K562 (cell line): ENCODE measurements at regions not wholly inside any gene's neighbourhood (a gene's known extent, or its start where the extent isn't known, plus 50 kb on each side); places are given as distances from the start of the nearest gene placed in this dataset.

Source experiments
- ATAC-seq: fragments of 200-7000 bp; cut with Tn5 transposase; 3 replicates; pipeline ENCODE4 v1.9.1; 2020; ENCODE audit warnings: moderate library complexity
- BruUV-seq: library from RNA; stranded (reverse); fragments of 400-500 nt; replicated peaks from 2 replicates; lab custom pipeline; 2021; lab: Mats Ljungman, UMichigan
- CTCF ChIA-PET: fragments of 300-600 bp; formaldehyde crosslinking; extraction: SDS; loops from one replicate; lab custom pipeline; 2021; ENCODE audit warnings: low intra/inter-chr PET ratio; lab: Yijun Ruan, JAX
- POLR2A ChIA-PET: fragments of 300-600, 350-650 bp; sonication (Branson Sonifier 250); formaldehyde crosslinking; extraction: SDS; loops from one replicate; lab custom pipeline; 2021; ENCODE audit warnings: antibody characterized with exemption, inconsistent platforms; lab: Yijun Ruan, JAX
- DNase-seq, 4 experiments: peaks; one replicate each; pipeline versions ENCODE4 v3.0.0 to v3.0.0-alpha.2; 2011 to 2018; ENCODE audit warnings: low spot score in 3 of 4, mixed read lengths in 3 of 4; ENCODE audit errors: extremely low read depth in 1 of 4
- FAIRE-seq: peaks from 2 replicates; lab custom pipeline; 2011; peaks lifted over from hg19 to GRCh38; lab: Jason Lieb, UNC
- H2AFZ ChIP-seq: 2 replicates; pipeline ENCODE4 v1.6.0; 2011; ENCODE audit warnings: low read depth, low read length, control low read depth, inconsistent platforms
- H3K27ac ChIP-seq: fragments of 200-600 bp; 3 replicates; pipeline ENCODE4 v1.8.0; 2011; ENCODE audit warnings: low read depth, mild to moderate bottlenecking, control low read depth, inconsistent platforms, low read length, moderate library complexity, mixed read lengths; ENCODE audit errors: extremely low read depth
- H3K27me3 ChIP-seq, 2 experiments: fragments of 300-600 bp in 1 of 2; 2 replicates in 1 of 2; 3 replicates in 1 of 2; pipeline versions ENCODE4 v1.6.0 to v1.8.0; 2011; ENCODE audit warnings: inconsistent platforms in 2 of 2, low read length in 2 of 2, mild to moderate bottlenecking in 1 of 2, mixed read lengths in 1 of 2, moderate library complexity in 1 of 2; ENCODE audit not compliant: control insufficient read depth in 2 of 2, insufficient read depth in 2 of 2
- H3K36me3 ChIP-seq: fragments of 300-600 bp; 3 replicates; pipeline ENCODE4 v1.8.0; 2011; ENCODE audit warnings: mild to moderate bottlenecking, low read length, inconsistent platforms; ENCODE audit not compliant: control insufficient read depth, insufficient read depth
- H3K4me1 ChIP-seq, 2 experiments: fragments of 200-600 bp in 1 of 2; replicated peaks in 1 of 2; 2 replicates in 1 of 2; 3 replicates in 1 of 2; pipeline versions ENCODE4 v1.5.1 to v1.8.0; 2011; ENCODE audit warnings: inconsistent platforms in 2 of 2, low read length in 2 of 2, mild to moderate bottlenecking in 1 of 2, mixed read lengths in 1 of 2, moderate library complexity in 1 of 2; ENCODE audit not compliant: control insufficient read depth in 2 of 2, insufficient read depth in 2 of 2
- H3K4me2 ChIP-seq: 2 replicates; pipeline ENCODE4 v1.6.1; 2011; ENCODE audit warnings: low read length, control low read depth, inconsistent platforms, mixed read lengths; ENCODE audit not compliant: insufficient read depth
- H3K4me3 ChIP-seq: fragments of 200-600 bp; sonication (generic), shearing (Covaris generic); 2 replicates; pipeline ENCODE4 v1.5.1; 2016; ENCODE audit warnings: control low read depth, inconsistent platforms
- H3K79me2 ChIP-seq: fragments of 200-600 bp; 3 replicates; pipeline ENCODE4 v1.8.0; 2011; ENCODE audit warnings: low read length, inconsistent platforms; ENCODE audit not compliant: control insufficient read depth, insufficient read depth
- H3K9ac ChIP-seq, 2 experiments: 2 replicates each; pipeline versions ENCODE4 v1.6.0 to v1.6.1; 2011; ENCODE audit warnings: low read depth in 2 of 2, low read length in 2 of 2, control low read depth in 1 of 2, inconsistent platforms in 1 of 2, mild to moderate bottlenecking in 1 of 2, mixed read lengths in 1 of 2; ENCODE audit not compliant: insufficient read depth in 1 of 2
- H3K9me1 ChIP-seq: one replicate; pipeline ENCODE4 v1.6.0; 2011; ENCODE audit warnings: inconsistent platforms, mild to moderate bottlenecking, low read length, moderate library complexity; ENCODE audit not compliant: control insufficient read depth, insufficient read depth
- H3K9me3 ChIP-seq: replicated peaks from 2 replicates; pipeline ENCODE4 v1.5.1; 2011; ENCODE audit warnings: low read depth, low read length, inconsistent platforms; ENCODE audit not compliant: control insufficient read depth, insufficient read depth
- H4K20me1 ChIP-seq: replicated peaks from 2 replicates; pipeline ENCODE4 v1.6.1; 2011; ENCODE audit warnings: low read length, inconsistent platforms, mixed read lengths; ENCODE audit not compliant: control insufficient read depth, insufficient read depth
- CHD4 ChIP-seq: fragments of 200-600 bp; sonication (generic); IDR thresholded peaks from 3 replicates; pipeline ENCODE4 v1.6.1; 2012; ENCODE audit warnings: low read depth, mild to moderate bottlenecking, mixed read lengths, low read length, inconsistent platforms; ENCODE audit not compliant: insufficient read depth, insufficient replicate concordance, poor library complexity, severe bottlenecking
- FOXA3 ChIP-seq, 2 experiments: fragments of 450-650 bp in 1 of 2; sonication (generic) in 1 of 2; formaldehyde crosslinking; IDR thresholded peaks in 1 of 2; conservative IDR thresholded peaks in 1 of 2; 2 replicates each; pipeline versions ENCODE4 v1.4.0 to v1.8.0; 2020 to 2022; ENCODE audit warnings: mild to moderate bottlenecking in 2 of 2, missing genetic modification reagents in 1 of 2
- TAF7 ChIP-seq: fragments of 450-650 bp; IDR thresholded peaks from 2 replicates; pipeline ENCODE4 v1.6.1; 2016; ENCODE audit warnings: missing genetic modification characterization, missing compliant biosample characterization
- ZNF197 ChIP-seq: fragments of 200-800 bp; sonication (Bioruptor generic); IDR thresholded peaks from 2 replicates; pipeline ENCODE4 v1.6.1; 2016; ENCODE audit warnings: low read depth, missing genetic modification characterization, missing compliant biosample characterization
- WGBS: fragments of 100-300 bp; shearing (Covaris generic); methylation state at CpG from one replicate; pipeline ENCODE4 v1.1.6; 2016; ENCODE audit warnings: low coverage, mixed read lengths; ENCODE audit not compliant: insufficient coverage; ENCODE audit errors: missing lambda C conversion rate; 5-methylcytosine and 5-hydroxymethylcytosine counted together
- in situ Hi-C: fragments of 300-500 bp; cut with MboI; formaldehyde crosslinking; loops from 4 replicates; pipeline ENCODE4 v1.15.0; 2018; ENCODE audit warnings: inconsistent platforms, mixed read lengths
- intact Hi-C: fragments of 100-400 bp; cut with micrococcal nuclease; formaldehyde crosslinking; loops from 2 replicates; pipeline ENCODE4 v1.14.2; 2022
- TF ChIP-seq, protein P1 (sequence below): fragments of 250-450 bp; sonication (Bioruptor Pico); IDR thresholded peaks from 2 replicates; pipeline ENCODE4 v1.5.0; 2021; ENCODE audit warnings: mild to moderate bottlenecking, moderate library complexity
- TF ChIP-seq, protein P2 (sequence below): fragments of 250-450 bp; sonication (Bioruptor Pico); IDR thresholded peaks from 2 replicates; pipeline ENCODE4 v1.8.0; 2022; ENCODE audit warnings: inconsistent platforms, mild to moderate bottlenecking, moderate library complexity, borderline replicate concordance
- TF ChIP-seq, protein P3 (sequence below), 2 experiments: fragments of 250-450 bp in 1 of 2; fragments of 450-650 bp in 1 of 2; sonication (Bioruptor Pico) in 1 of 2; IDR thresholded peaks; 2 replicates each; pipeline versions ENCODE4 v1.6.1 to v1.8.0; 2016 to 2021; ENCODE audit warnings: mild to moderate bottlenecking in 2 of 2, moderate library complexity in 2 of 2, missing compliant biosample characterization in 1 of 2, missing genetic modification characterization in 1 of 2
- TF ChIP-seq, protein P4 (sequence below): fragments of 250-450 bp; sonication (Bioruptor Pico); IDR thresholded peaks from 2 replicates; pipeline ENCODE4 v1.4.0; 2020; ENCODE audit warnings: mild to moderate bottlenecking

DNA sequence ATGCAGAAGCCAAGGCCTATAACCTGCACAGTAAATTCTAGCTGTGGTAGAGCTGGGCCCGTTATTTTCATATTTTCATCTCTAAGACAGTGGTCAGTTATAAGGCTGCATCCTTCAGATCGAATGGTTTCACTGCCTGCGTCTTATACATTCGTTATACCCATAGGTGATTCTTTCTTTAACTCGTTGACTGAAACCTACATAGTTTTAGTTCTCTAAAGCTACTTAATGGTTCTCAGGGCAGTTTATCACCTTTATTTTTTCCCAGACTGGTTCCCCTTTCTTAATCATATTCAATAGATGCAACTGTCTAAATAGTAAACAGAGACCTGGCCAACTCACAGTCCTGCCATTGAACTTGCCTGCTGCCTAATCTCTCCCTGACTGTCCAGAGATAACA lies 615.3 kb upstream of the SLITRK1 start:
- no peaks in the 10 kb centered on the region for H3K36me3 ChIP-seq
- no peaks in the 10 kb centered on the region for H3K27me3 ChIP-seq
- no peak overlapping the region for H3K9ac ChIP-seq
- no peak overlapping the region for H3K4me2 ChIP-seq
- ATAC-seq: no peak
- in situ Hi-C loops (no loop called here), intact Hi-C loops (no loop called here)
- no peaks in the 10 kb centered on the region for H3K9me3 ChIP-seq
- WGBS: 0% methylated on average over 5 of the region's 5 CpGs
- H3K27ac ChIP-seq: no peak overlapping the region
- H4K20me1 ChIP-seq: no peaks in the 10 kb centered on the region
- BruUV-seq: no TSS peak
- FAIRE-seq: no peak
- H3K9me1 ChIP-seq: no peaks in the 10 kb centered on the region
- ChIA-PET POLR2A (no interaction called here), CTCF (no interaction called here)
- H3K79me2 ChIP-seq: no peaks in the 10 kb centered on the region
- H3K4me3 ChIP-seq: no peak overlapping the region
- H2AFZ ChIP-seq: no peak overlapping the region
- no peaks in the 10 kb centered on the region for H3K4me1 ChIP-seq
- DNase-seq: no peak
- TF ChIP-seq FOXA3 (CRISPR knock-in tag; conservative IDR thresholded peaks at IDR 0.05 in 1 of 2, IDR thresholded peaks at IDR 0.05 in 1 of 2): no peak
- TF ChIP-seq, protein P1, sequence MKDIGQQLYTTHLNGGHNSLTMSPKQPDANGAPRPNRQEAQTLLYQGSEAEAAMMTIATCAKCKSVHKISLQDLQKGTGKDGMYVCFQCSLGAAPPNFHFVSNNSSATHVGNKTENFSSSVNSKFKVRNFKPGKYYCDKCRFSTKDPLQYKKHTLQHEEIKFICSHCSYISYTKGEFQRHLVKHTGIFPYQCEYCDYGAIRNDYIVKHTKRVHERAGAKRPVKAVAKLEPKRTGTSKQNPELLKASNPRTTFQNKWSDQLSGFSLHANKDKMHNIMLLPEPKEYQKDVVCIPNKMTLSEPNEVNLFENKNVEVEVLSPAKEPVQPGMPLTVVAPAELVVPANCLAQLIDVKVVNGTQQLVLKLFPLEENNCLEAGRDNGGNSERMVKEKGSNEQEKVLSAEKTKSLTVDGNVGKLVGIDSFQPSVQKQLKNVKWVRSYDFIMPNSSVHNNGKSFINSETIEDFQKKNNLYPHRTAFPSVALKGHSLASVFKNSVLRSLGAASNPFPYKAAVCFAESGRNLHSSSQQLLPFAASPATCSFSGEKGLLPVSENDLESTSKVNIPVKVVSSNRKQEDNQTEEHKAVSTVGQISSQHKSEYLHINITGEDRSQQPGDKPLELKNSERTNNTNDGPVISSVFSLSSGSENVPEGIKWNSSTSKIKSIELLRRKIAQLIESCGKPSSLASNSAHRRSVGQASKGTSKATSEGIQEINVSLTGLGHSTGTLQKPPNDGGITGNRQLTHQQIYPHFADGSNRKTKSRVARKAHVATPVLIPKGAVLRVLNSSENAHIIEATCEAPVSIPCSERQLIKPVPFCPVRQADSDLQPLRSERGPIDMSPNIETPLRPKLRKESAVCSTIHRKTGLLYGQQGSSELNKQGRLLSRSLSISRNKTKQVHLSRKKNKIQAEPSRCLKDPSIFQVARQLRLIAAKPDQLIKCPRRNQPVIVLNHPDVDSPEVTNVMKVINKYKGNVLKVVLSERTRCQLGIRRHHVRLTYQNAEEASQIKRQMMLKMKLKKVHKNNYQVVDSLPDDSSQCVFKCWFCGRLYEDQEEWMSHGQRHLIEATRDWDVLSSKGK (CRISPR knock-in tag): no peak
- TF ChIP-seq CHD4: no peak
- no peak for TF ChIP-seq TAF7 (tag)
- TF ChIP-seq, protein P2, sequence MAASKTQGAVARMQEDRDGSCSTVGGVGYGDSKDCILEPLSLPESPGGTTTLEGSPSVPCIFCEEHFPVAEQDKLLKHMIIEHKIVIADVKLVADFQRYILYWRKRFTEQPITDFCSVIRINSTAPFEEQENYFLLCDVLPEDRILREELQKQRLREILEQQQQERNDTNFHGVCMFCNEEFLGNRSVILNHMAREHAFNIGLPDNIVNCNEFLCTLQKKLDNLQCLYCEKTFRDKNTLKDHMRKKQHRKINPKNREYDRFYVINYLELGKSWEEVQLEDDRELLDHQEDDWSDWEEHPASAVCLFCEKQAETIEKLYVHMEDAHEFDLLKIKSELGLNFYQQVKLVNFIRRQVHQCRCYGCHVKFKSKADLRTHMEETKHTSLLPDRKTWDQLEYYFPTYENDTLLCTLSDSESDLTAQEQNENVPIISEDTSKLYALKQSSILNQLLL: no peak
- TF ChIP-seq ZNF197 (CRISPR knock-in tag): no peak
- TF ChIP-seq, protein P3, sequence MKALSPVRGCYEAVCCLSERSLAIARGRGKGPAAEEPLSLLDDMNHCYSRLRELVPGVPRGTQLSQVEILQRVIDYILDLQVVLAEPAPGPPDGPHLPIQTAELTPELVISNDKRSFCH (CRISPR knock-in tag; IDR thresholded peaks at IDR 0.05): no peak
- TF ChIP-seq, protein P3 (tag; IDR thresholded peaks at IDR 0.05): no peak
- TF ChIP-seq, protein P4, sequence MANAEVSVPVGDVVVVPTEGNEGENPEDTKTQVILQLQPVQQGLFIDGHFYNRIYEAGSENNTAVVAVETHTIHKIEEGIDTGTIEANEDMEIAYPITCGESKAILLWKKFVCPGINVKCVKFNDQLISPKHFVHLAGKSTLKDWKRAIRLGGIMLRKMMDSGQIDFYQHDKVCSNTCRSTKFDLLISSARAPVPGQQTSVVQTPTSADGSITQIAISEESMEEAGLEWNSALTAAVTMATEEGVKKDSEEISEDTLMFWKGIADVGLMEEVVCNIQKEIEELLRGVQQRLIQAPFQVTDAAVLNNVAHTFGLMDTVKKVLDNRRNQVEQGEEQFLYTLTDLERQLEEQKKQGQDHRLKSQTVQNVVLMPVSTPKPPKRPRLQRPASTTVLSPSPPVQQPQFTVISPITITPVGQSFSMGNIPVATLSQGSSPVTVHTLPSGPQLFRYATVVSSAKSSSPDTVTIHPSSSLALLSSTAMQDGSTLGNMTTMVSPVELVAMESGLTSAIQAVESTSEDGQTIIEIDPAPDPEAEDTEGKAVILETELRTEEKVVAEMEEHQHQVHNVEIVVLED (CRISPR knock-in tag): no peak
